ENCODE measurements at regions not wholly inside any gene's neighbourhood (a gene's known extent, or its start where the extent isn't known, plus 50 kb on each side); places are given as distances from the start of the nearest gene placed in this dataset.

DNA sequence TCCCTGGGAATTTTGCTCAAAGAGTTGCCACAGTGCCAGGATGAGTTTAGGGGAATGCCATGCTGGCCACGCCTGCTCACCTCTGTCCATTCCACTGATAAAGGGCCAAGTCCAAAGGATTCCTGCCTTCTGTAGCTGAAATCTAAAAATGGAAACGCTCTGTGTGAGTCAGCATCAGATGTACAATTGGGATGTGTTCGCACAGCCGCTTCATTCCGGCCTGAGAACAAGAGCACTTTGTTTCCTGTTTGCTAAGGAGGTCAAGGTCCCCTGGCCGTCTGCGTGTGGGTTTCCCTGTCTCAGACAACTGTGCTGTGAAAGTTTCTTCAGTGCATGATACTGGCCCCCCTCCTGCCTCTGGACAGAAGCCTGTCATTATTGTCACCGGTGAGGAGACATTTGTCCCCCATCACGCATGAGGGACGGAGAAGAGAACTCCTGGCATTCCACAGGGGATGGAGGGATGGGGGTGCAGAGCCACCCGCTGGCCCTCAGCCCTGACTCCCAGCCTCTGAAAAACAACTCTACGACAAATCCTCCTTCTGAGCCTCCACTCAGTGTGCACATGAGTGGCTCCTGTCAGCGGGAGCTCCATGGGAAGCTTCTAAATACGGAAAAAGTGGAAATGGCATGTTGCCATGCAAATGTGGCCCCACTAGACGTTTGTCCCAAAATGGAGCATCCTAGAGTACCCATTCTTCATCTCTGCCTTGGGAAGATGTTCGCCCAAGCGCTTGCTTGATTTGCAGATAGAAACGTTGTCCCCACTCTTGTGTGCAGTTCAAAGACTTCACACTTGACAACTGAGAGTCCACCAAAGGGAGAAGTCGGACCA is 143.5 kb upstream of the AFDN start (continued):
- TF ChIP-seq ZNF143 (CRISPR knock-in tag; IDR thresholded peaks at IDR 0.05), result 0 out of 2 replicates have a peak, but pooled peaks have one; percentile 47
- TF ChIP-seq CHCHD3 (CRISPR knock-in tag; IDR thresholded peaks at IDR 0.05), result no peak
- TF ChIP-seq KLF15 (CRISPR knock-in tag; IDR thresholded peaks at IDR 0.05; ENCODE audit: borderline replicate concordance), result no peak
- no peak for TF ChIP-seq ARNT (IDR thresholded peaks at IDR 0.05)
- TF ChIP-seq, protein P1, sequence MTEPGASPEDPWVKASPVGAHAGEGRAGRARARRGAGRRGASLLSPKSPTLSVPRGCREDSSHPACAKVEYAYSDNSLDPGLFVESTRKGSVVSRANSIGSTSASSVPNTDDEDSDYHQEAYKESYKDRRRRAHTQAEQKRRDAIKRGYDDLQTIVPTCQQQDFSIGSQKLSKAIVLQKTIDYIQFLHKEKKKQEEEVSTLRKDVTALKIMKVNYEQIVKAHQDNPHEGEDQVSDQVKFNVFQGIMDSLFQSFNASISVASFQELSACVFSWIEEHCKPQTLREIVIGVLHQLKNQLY (CRISPR knock-in tag; IDR thresholded peaks at IDR 0.05), result peak; percentile 98
- TF ChIP-seq, protein P2, sequence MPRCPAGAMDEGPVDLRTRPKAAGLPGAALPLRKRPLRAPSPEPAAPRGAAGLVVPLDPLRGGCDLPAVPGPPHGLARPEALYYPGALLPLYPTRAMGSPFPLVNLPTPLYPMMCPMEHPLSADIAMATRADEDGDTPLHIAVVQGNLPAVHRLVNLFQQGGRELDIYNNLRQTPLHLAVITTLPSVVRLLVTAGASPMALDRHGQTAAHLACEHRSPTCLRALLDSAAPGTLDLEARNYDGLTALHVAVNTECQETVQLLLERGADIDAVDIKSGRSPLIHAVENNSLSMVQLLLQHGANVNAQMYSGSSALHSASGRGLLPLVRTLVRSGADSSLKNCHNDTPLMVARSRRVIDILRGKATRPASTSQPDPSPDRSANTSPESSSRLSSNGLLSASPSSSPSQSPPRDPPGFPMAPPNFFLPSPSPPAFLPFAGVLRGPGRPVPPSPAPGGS (CRISPR knock-in tag; IDR thresholded peaks at IDR 0.05), result peak; percentile 99
- TF ChIP-seq KLF13 (CRISPR knock-in tag; IDR thresholded peaks at IDR 0.05), result no peak
- TF ChIP-seq, protein P3, sequence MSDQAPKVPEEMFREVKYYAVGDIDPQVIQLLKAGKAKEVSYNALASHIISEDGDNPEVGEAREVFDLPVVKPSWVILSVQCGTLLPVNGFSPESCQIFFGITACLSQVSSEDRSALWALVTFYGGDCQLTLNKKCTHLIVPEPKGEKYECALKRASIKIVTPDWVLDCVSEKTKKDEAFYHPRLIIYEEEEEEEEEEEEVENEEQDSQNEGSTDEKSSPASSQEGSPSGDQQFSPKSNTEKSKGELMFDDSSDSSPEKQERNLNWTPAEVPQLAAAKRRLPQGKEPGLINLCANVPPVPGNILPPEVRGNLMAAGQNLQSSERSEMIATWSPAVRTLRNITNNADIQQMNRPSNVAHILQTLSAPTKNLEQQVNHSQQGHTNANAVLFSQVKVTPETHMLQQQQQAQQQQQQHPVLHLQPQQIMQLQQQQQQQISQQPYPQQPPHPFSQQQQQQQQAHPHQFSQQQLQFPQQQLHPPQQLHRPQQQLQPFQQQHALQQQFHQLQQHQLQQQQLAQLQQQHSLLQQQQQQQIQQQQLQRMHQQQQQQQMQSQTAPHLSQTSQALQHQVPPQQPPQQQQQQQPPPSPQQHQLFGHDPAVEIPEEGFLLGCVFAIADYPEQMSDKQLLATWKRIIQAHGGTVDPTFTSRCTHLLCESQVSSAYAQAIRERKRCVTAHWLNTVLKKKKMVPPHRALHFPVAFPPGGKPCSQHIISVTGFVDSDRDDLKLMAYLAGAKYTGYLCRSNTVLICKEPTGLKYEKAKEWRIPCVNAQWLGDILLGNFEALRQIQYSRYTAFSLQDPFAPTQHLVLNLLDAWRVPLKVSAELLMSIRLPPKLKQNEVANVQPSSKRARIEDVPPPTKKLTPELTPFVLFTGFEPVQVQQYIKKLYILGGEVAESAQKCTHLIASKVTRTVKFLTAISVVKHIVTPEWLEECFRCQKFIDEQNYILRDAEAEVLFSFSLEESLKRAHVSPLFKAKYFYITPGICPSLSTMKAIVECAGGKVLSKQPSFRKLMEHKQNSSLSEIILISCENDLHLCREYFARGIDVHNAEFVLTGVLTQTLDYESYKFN (CRISPR knock-in tag; conservative IDR thresholded peaks at IDR 0.05), result peak; percentile 100
- peak; percentile 100 for TF ChIP-seq HDAC2 (CRISPR knock-in tag; IDR thresholded peaks at IDR 0.05)
- TF ChIP-seq, protein P4, sequence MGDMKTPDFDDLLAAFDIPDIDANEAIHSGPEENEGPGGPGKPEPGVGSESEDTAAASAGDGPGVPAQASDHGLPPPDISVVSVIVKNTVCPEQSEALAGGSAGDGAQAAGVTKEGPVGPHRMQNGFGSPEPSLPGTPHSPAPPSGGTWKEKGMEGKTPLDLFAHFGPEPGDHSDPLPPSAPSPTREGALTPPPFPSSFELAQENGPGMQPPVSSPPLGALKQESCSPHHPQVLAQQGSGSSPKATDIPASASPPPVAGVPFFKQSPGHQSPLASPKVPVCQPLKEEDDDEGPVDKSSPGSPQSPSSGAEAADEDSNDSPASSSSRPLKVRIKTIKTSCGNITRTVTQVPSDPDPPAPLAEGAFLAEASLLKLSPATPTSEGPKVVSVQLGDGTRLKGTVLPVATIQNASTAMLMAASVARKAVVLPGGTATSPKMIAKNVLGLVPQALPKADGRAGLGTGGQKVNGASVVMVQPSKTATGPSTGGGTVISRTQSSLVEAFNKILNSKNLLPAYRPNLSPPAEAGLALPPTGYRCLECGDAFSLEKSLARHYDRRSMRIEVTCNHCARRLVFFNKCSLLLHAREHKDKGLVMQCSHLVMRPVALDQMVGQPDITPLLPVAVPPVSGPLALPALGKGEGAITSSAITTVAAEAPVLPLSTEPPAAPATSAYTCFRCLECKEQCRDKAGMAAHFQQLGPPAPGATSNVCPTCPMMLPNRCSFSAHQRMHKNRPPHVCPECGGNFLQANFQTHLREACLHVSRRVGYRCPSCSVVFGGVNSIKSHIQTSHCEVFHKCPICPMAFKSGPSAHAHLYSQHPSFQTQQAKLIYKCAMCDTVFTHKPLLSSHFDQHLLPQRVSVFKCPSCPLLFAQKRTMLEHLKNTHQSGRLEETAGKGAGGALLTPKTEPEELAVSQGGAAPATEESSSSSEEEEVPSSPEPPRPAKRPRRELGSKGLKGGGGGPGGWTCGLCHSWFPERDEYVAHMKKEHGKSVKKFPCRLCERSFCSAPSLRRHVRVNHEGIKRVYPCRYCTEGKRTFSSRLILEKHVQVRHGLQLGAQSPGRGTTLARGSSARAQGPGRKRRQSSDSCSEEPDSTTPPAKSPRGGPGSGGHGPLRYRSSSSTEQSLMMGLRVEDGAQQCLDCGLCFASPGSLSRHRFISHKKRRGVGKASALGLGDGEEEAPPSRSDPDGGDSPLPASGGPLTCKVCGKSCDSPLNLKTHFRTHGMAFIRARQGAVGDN (CRISPR knock-in tag; IDR thresholded peaks at IDR 0.05), result peak; percentile 97
- TF ChIP-seq ZMYM3 (CRISPR knock-in tag; IDR thresholded peaks at IDR 0.05), result peak; percentile 90
- peak; percentile 89; the same call in 1 of the 2 replicates for TF ChIP-seq MYNN (CRISPR knock-in tag; IDR thresholded peaks at IDR 0.05; ENCODE audit: low read depth)
- peak; percentile 100 for TF ChIP-seq RARA (CRISPR knock-in tag; IDR thresholded peaks at IDR 0.05)
- TF ChIP-seq ESRRA (CRISPR knock-in tag; IDR thresholded peaks at IDR 0.05; ENCODE audit: low read depth), result peak; percentile 97
- TF ChIP-seq, protein P5, sequence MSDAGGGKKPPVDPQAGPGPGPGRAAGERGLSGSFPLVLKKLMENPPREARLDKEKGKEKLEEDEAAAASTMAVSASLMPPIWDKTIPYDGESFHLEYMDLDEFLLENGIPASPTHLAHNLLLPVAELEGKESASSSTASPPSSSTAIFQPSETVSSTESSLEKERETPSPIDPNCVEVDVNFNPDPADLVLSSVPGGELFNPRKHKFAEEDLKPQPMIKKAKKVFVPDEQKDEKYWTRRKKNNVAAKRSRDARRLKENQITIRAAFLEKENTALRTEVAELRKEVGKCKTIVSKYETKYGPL (CRISPR knock-in tag; IDR thresholded peaks at IDR 0.05), result no peak
- TF ChIP-seq SIX4 (CRISPR knock-in tag; IDR thresholded peaks at IDR 0.05), result peak; percentile 91
